ENCODE measurements at regions not wholly inside any gene's neighbourhood (a gene's known extent, or its start where the extent isn't known, plus 50 kb on each side); places are given as distances from the start of the nearest gene placed in this dataset.

- TF ChIP-seq ZBTB33 (IDR thresholded peaks at IDR 0.05; ENCODE audit: extremely low read depth, insufficient replicate concordance, low read length) (no peak), ATF3 (IDR thresholded peaks at IDR 0.05) (no peak), CTCF (IDR thresholded peaks at IDR 0.05 in 2 of 3, conservative IDR thresholded peaks at IDR 0.05 in 1 of 3; ENCODE audit: borderline replicate concordance in 1 of 3, insufficient read depth in 1 of 3, low read depth in 2 of 3, low read length in 2 of 3) (no peak)
Measured at GRCh38 chr4:154939851-154940250, 158.8 kb downstream of the RBM46 start (continued).

GRCh38 chr4:154942176-154942575 is 161.1 kb downstream of the RBM46 start:
- H3K27ac ChIP-seq (ENCODE audit: low read depth, low read length): no peak overlapping the region
- no peak overlapping the region for H3K9ac ChIP-seq (ENCODE audit: low read length)
- RAD21 ChIA-PET (ENCODE audit: low non-redundant PET in 1 of 2, low total read pairs in 2 of 2, uncharacterized antibody in 2 of 2, unreplicated experiment in 2 of 2): no interaction called here
- intact Hi-C loops (cut with micrococcal nuclease): no loop called here
- no peaks in the 10 kb centered on the region for H4K20me1 ChIP-seq (ENCODE audit: insufficient read depth)
- H3K4me2 ChIP-seq (ENCODE audit: low read length): no peak overlapping the region
- H3K4me3 ChIP-seq (replicated peaks in 1 of 2; ENCODE audit: low read depth in 1 of 2, low read length in 2 of 2): no peak overlapping the region
- H3K9me2 ChIP-seq (ENCODE audit: insufficient read depth): no peaks in the 10 kb centered on the region
- ATAC-seq (no peak), DNase-seq (ENCODE audit: low read depth, low spot score) (no peak)
- H3K36me3 ChIP-seq (ENCODE audit: control insufficient read depth in 1 of 2, insufficient read depth in 2 of 2, low read length in 2 of 2): no peaks in the 10 kb centered on the region
- POLR2A ChIA-PET: no interaction called here
- H3K27me3 ChIP-seq (ENCODE audit: insufficient read depth, low read length): no peaks in the 10 kb centered on the region
- H3K9me3 ChIP-seq (ENCODE audit: control insufficient read depth in 1 of 2, insufficient read depth in 1 of 2, low read depth in 1 of 2, low read length in 2 of 2): no peaks in the 10 kb centered on the region
- no peak overlapping the region for H2AFZ ChIP-seq (ENCODE audit: low read depth, low read length, poor library complexity, severe bottlenecking)
- H3K79me2 ChIP-seq (ENCODE audit: insufficient read depth, low read length): no peaks in the 10 kb centered on the region
- CTCF ChIA-PET: no interaction called here
- no TSS peak for BruUV-seq (replicated peaks)
- no peaks in the 10 kb centered on the region for H3K4me1 ChIP-seq (ENCODE audit: control insufficient read depth in 1 of 2, insufficient read depth in 2 of 2, low read length in 2 of 2)
- TF ChIP-seq RAD21 (IDR thresholded peaks at IDR 0.05; ENCODE audit: low read depth): no peak
- no peak for TF ChIP-seq SIN3A (IDR thresholded peaks at IDR 0.05; ENCODE audit: low read depth)
- no peak for TF ChIP-seq ZBTB33 (IDR thresholded peaks at IDR 0.05; ENCODE audit: extremely low read depth, insufficient replicate concordance, low read length)
- no peak for TF ChIP-seq JUND (IDR thresholded peaks at IDR 0.05)
- no peak for TF ChIP-seq CTCF (IDR thresholded peaks at IDR 0.05 in 2 of 3, conservative IDR thresholded peaks at IDR 0.05 in 1 of 3; ENCODE audit: borderline replicate concordance in 1 of 3, insufficient read depth in 1 of 3, low read depth in 2 of 3, low read length in 2 of 3)
- no peak for TF ChIP-seq ELF1 (IDR thresholded peaks at IDR 0.05; ENCODE audit: borderline replicate concordance, low read depth)

Measured in HCT116 (cell line).